GM12878 (cell line): ENCODE measurements at regions not wholly inside any gene's neighbourhood (a gene's known extent, or its start where the extent isn't known, plus 50 kb on each side); places are given as distances from the start of the nearest gene placed in this dataset.
A peak's percentile ranks its signal among the peaks of the same experiment; 100 is the strongest.

Experiments used
- ATAC-seq: fragments of 200-7000 bp; cut with Tn5 transposase; 3 replicates; pipeline ENCODE4 v1.9.1; 2020; ENCODE audit warnings: mild to moderate bottlenecking, moderate library complexity
- BruUV-seq: library from RNA; stranded (reverse); fragments of 400-500 nt; replicated peaks from 2 replicates; lab custom pipeline; 2021; lab: Mats Ljungman, UMichigan
- CTCF ChIA-PET: fragments of 300-600 bp; sonication (Branson Sonifier 250); formaldehyde crosslinking; extraction: SDS; loops from one replicate; lab custom pipeline; 2021; ENCODE audit warnings: inconsistent platforms; lab: Yijun Ruan, JAX
- POLR2A ChIA-PET: fragments of 350-600 bp; formaldehyde crosslinking; extraction: SDS; loops from one replicate; lab custom pipeline; 2021; ENCODE audit warnings: inconsistent platforms; lab: Charles Lee
- RAD21 ChIA-PET: fragments of 300-600 bp; sonication (Branson Sonifier 250); formaldehyde crosslinking; loops from one replicate; lab custom pipeline; 2023; ENCODE audit warnings: antibody characterized with exemption; ENCODE audit not compliant: unreplicated experiment; lab: Charles Lee
- SMC1A ChIA-PET: fragments of 300-600 bp; sonication (Branson Sonifier 250); formaldehyde crosslinking; loops from one replicate; lab custom pipeline; 2023; ENCODE audit not compliant: unreplicated experiment, uncharacterized antibody; lab: Charles Lee
- DNase-seq: peaks from one replicate; pipeline ENCODE4 v3.0.0-alpha.2; 2011; ENCODE audit warnings: low read depth, low spot score
- FAIRE-seq: peaks from 3 replicates; lab custom pipeline; 2011; peaks lifted over from hg19 to GRCh38; lab: Jason Lieb, UNC
- H2AFZ ChIP-seq: 2 replicates; pipeline ENCODE4 v1.6.0; 2011; ENCODE audit warnings: low read depth, low read length, control low read depth; ENCODE audit not compliant: control insufficient read depth
- H3K27ac ChIP-seq: 2 replicates; pipeline ENCODE4 v1.5.1; 2011; ENCODE audit warnings: control low read depth; ENCODE audit not compliant: control insufficient read depth, insufficient read depth
- H3K27me3 ChIP-seq, 2 experiments: replicated peaks in 1 of 2; 2 replicates each; pipeline versions ENCODE4 v1.6.0 to v1.6.1; 2011; ENCODE audit warnings: low read length in 1 of 2; ENCODE audit not compliant: control insufficient read depth in 2 of 2, insufficient read depth in 2 of 2
- H3K36me3 ChIP-seq, 2 experiments: 2 replicates each; pipeline ENCODE4 v1.5.1; 2011; ENCODE audit warnings: low read length in 1 of 2; ENCODE audit not compliant: control insufficient read depth in 2 of 2, insufficient read depth in 2 of 2
- H3K4me1 ChIP-seq: 2 replicates; pipeline ENCODE4 v1.6.1; 2011; ENCODE audit warnings: mild to moderate bottlenecking, low read length, moderate library complexity, mixed read lengths; ENCODE audit not compliant: control insufficient read depth, insufficient read depth
- H3K4me2 ChIP-seq: 2 replicates; pipeline ENCODE4 v1.6.0; 2011; ENCODE audit warnings: control low read depth; ENCODE audit not compliant: control insufficient read depth, insufficient read depth
- H3K4me3 ChIP-seq: fragments of 200-600 bp; sonication (generic); 2 replicates; pipeline ENCODE4 v1.5.1; 2016
- H3K79me2 ChIP-seq: 2 replicates; pipeline ENCODE4 v1.6.0; 2011; ENCODE audit warnings: low read length; ENCODE audit not compliant: control insufficient read depth, insufficient read depth
- H3K9ac ChIP-seq: 2 replicates; pipeline ENCODE4 v1.8.0; 2011; ENCODE audit warnings: low read length, control low read depth, mixed read lengths; ENCODE audit not compliant: control insufficient read depth, insufficient read depth
- H3K9me3 ChIP-seq: replicated peaks from 3 replicates; pipeline ENCODE4 v1.5.1; 2011; ENCODE audit warnings: mild to moderate bottlenecking, low read length; ENCODE audit not compliant: control insufficient read depth, insufficient read depth
- H4K20me1 ChIP-seq: 2 replicates; pipeline ENCODE4 v1.6.0; 2011; ENCODE audit not compliant: control insufficient read depth, insufficient read depth
- ASH2L ChIP-seq: fragments of 300-600, 200-600 bp; sonication (generic); IDR thresholded peaks from 2 replicates; pipeline ENCODE4 v1.6.1; 2017; ENCODE audit warnings: low read depth, mild to moderate bottlenecking, borderline replicate concordance
- BCL3 ChIP-seq: IDR thresholded peaks from 2 replicates; pipeline ENCODE4 v1.6.1; 2011; ENCODE audit warnings: borderline replicate concordance, low read depth, mild to moderate bottlenecking, moderate library complexity, low read length; ENCODE audit not compliant: insufficient read depth, poor library complexity, severe bottlenecking
- CHD4 ChIP-seq: fragments of 200-600 bp; sonication (generic); IDR thresholded peaks from 2 replicates; pipeline ENCODE4 v1.6.1; 2016; ENCODE audit warnings: mild to moderate bottlenecking
- CTCF ChIP-seq, 3 experiments: IDR thresholded peaks in 2 of 3; conservative IDR thresholded peaks in 1 of 3; 2 replicates each; pipeline ENCODE4 v1.5.1; 2011; ENCODE audit warnings: low read depth in 3 of 3, low read length in 3 of 3, mild to moderate bottlenecking in 3 of 3, control low read depth in 2 of 3, moderate library complexity in 2 of 3, inconsistent platforms in 1 of 3, mixed read lengths in 1 of 3; ENCODE audit not compliant: control insufficient read depth in 2 of 3, insufficient read depth in 1 of 3; ENCODE audit errors: extremely low read depth in 1 of 3
- EGR1 ChIP-seq, 2 experiments: IDR thresholded peaks; 1 replicate in 1 of 2; 2 replicates in 1 of 2; pipeline ENCODE4 v1.6.1; 2011 to 2012; ENCODE audit warnings: low read depth in 2 of 2, low read length in 2 of 2, borderline replicate concordance in 1 of 2, mild to moderate bottlenecking in 1 of 2, moderate library complexity in 1 of 2
- EP300 ChIP-seq, 2 experiments: fragments of 150-350 bp in 1 of 2; IDR thresholded peaks; 2 replicates each; pipeline ENCODE4 v1.6.1; 2011 to 2012; ENCODE audit warnings: low read depth in 2 of 2, low read length in 2 of 2, borderline replicate concordance in 1 of 2, improper control_type of control experiment in 1 of 2, inconsistent platforms in 1 of 2; ENCODE audit not compliant: control insufficient read depth in 1 of 2
- IRF4 ChIP-seq: IDR thresholded peaks from 2 replicates; pipeline ENCODE4 v1.6.1; 2011; ENCODE audit warnings: low read depth, low read length
- MEF2B ChIP-seq: fragments of 450-650 bp; IDR thresholded peaks from 2 replicates; pipeline ENCODE4 v1.6.1; 2018; ENCODE audit warnings: mild to moderate bottlenecking, moderate library complexity; ENCODE audit not compliant: partially characterized antibody, poor library complexity, severe bottlenecking
- RAD21 ChIP-seq: IDR thresholded peaks from 2 replicates; pipeline ENCODE4 v1.6.1; 2011; ENCODE audit warnings: mild to moderate bottlenecking, low read depth, low read length, moderate library complexity; ENCODE audit not compliant: insufficient read depth
- SMC3 ChIP-seq: IDR thresholded peaks from 2 replicates; pipeline ENCODE4 v1.6.1; 2011; ENCODE audit warnings: low read length, improper control_type of control experiment, borderline replicate concordance
- SREBF2 ChIP-seq: IDR thresholded peaks from 2 replicates; pipeline ENCODE4 v1.6.1; 2012; ENCODE audit warnings: mild to moderate bottlenecking, low read length
- TCF12 ChIP-seq: IDR thresholded peaks from 2 replicates; pipeline ENCODE4 v1.6.1; 2011; ENCODE audit warnings: low read depth, mild to moderate bottlenecking, low read length
- YY1 ChIP-seq: IDR thresholded peaks from 2 replicates; pipeline ENCODE4 v1.6.1; 2011; ENCODE audit warnings: low read depth, mild to moderate bottlenecking, low read length
- WGBS: methylation state at CpG from one replicate; pipeline ENCODE4 v1.1.6; 2016; ENCODE audit warnings: low lambda C conversion rate; ENCODE audit not compliant: insufficient replicate concordance, insufficient coverage; ENCODE audit errors: missing lambda C conversion rate; 5-methylcytosine and 5-hydroxymethylcytosine counted together
- in situ Hi-C: fragments of 300-500 bp; cut with MboI; formaldehyde crosslinking; loops from 9 replicates; pipeline ENCODE4 v1.14.3; 2018; ENCODE audit warnings: mixed read lengths
- intact Hi-C: fragments of 100-400 bp; cut with micrococcal nuclease; formaldehyde crosslinking; loops from one replicate; pipeline ENCODE4 v1.14.2; 2022; ENCODE audit not compliant: unreplicated experiment

- no peak for DNase-seq
- intact Hi-C loops (loop anchor here (5.0 kb wide), 1 partner anchor 1331 kb away; no protein-coding TSS in a partner anchor), in situ Hi-C loops (no loop called here)
- ChIA-PET CTCF (no interaction called here), RAD21 (no interaction called here), SMC1A (no interaction called here), POLR2A (no interaction called here)
- Histone ChIP-seq H3K4me1 (no peaks in the 10 kb centered on the region), H3K79me2 (no peaks in the 10 kb centered on the region), H3K9me3 (no peaks in the 10 kb centered on the region), H3K4me3 (no peak overlapping the region), H3K27me3 (no peaks in the 10 kb centered on the region), H3K27ac (no peak overlapping the region), H4K20me1 (no peaks in the 10 kb centered on the region), H2AFZ (no peak overlapping the region), H3K36me3 (no peaks in the 10 kb centered on the region), H3K9ac (no peak overlapping the region), H3K4me2 (no peak overlapping the region)
- ATAC-seq = peak; percentile 55
- BruUV-seq = no TSS peak
- WGBS = 0% methylated on average over 2 of the region's 2 CpGs
- TF ChIP-seq SMC3 (peak; percentile 15; the same call in 1 of the 2 replicates), CTCF (IDR thresholded peaks at IDR 0.05 in 2 of 3, conservative IDR thresholded peaks at IDR 0.05 in 1 of 3; ENCODE audit: control insufficient read depth in 2 of 3, extremely low read depth in 1 of 3, insufficient read depth in 1 of 3, low read depth in 3 of 3, low read length in 3 of 3) (peak in 2 of 3 experiments; percentile 16 to 30; a peak in 2 of 6 replicates), YY1 (no peak), RAD21 (0 out of 2 replicates have a peak, but pooled peaks have one; percentile 23)
- no peak for FAIRE-seq
Observed at GRCh38 chr11:104531075-104531474, 367.1 kb upstream of the PDGFD start.

GRCh38 chr11:104529906-104530305 lies 366.0 kb upstream of the PDGFD start:
- H3K9ac ChIP-seq = no peak overlapping the region
- H3K4me3 ChIP-seq = no peak overlapping the region
- CTCF ChIA-PET = no interaction called here
- no TSS peak for BruUV-seq
- no peaks in the 10 kb centered on the region for H4K20me1 ChIP-seq
- RAD21 ChIA-PET = no interaction called here
- H3K4me1 ChIP-seq = no peaks in the 10 kb centered on the region
- POLR2A ChIA-PET = no interaction called here
- H3K27ac ChIP-seq = no peak overlapping the region
- 24% methylated on average over 2 of the region's 2 CpGs for WGBS
- no peaks in the 10 kb centered on the region for H3K9me3 ChIP-seq
- no peaks in the 10 kb centered on the region for H3K36me3 ChIP-seq
- intact Hi-C loops (loop anchor here (5.0 kb wide), 1 partner anchor 1332 kb away; no protein-coding TSS in a partner anchor), in situ Hi-C loops (no loop called here)
- no peaks in the 10 kb centered on the region for H3K27me3 ChIP-seq
- H3K4me2 ChIP-seq = no peak overlapping the region
- SMC1A ChIA-PET = interaction anchor here (1.9 kb wide), 1 partner anchor 17 kb away, joined by 4 read pairs; no protein-coding TSS in a partner anchor
- ATAC-seq = no peak
- no peak for FAIRE-seq
- DNase-seq = no peak
- H2AFZ ChIP-seq = no peak overlapping the region
- H3K79me2 ChIP-seq = no peaks in the 10 kb centered on the region
- TF ChIP-seq EGR1 (IDR thresholded peaks at IDR 0.05; ENCODE audit: borderline replicate concordance in 1 of 2, low read depth in 2 of 2, low read length in 2 of 2) = no peak
- no peak for TF ChIP-seq MEF2B
- no peak for TF ChIP-seq SREBF2
- no peak for TF ChIP-seq EP300 (IDR thresholded peaks at IDR 0.05; ENCODE audit: borderline replicate concordance in 1 of 2, control insufficient read depth in 1 of 2, low read depth in 2 of 2, low read length in 2 of 2)
- no peak for TF ChIP-seq BCL3
- no peak for TF ChIP-seq YY1
- TF ChIP-seq ASH2L = no peak
- no peak for TF ChIP-seq IRF4
- TF ChIP-seq TCF12 = no peak
- no peak for TF ChIP-seq CHD4
